CD4-positive, alpha-beta T cell (primary cell): ENCODE measurements at regions not wholly inside any gene's neighbourhood (a gene's known extent, or its start where the extent isn't known, plus 50 kb on each side); places are given as distances from the start of the nearest gene placed in this dataset.

Experiments used
- ATAC-seq: fragments of 200-7000 bp; cut with Tn5 transposase; one replicate; pipeline ENCODE4 v1.10.0; 2022; ENCODE audit warnings: mild to moderate bottlenecking; ENCODE audit not compliant: poor library complexity
- CTCF ChIA-PET: fragments of 350-600 bp; sonication (Branson Sonifier 250); formaldehyde crosslinking; loops from one replicate; lab custom pipeline; 2021; ENCODE audit warnings: antibody characterized with exemption, inconsistent platforms; lab: Charles Lee
- POLR2A ChIA-PET: fragments of 350-600 bp; sonication (Branson Sonifier 250); formaldehyde crosslinking; loops from one replicate; lab custom pipeline; 2021; ENCODE audit warnings: antibody characterized with exemption, inconsistent platforms; lab: Charles Lee
- DNase-seq, 14 experiments: peaks; one replicate each; pipeline ENCODE4 v3.0.0-alpha.2; 2013 to 2020; ENCODE audit warnings: mixed read lengths in 2 of 14
- H3K27ac ChIP-seq, 2 donors: one replicate each; pipeline versions ENCODE4 v1.5.1 to v1.7.0; 2013; ENCODE audit warnings: low read length in 2 of 2, low read depth in 1 of 2, mild to moderate bottlenecking in 1 of 2
- H3K27me3 ChIP-seq, 2 experiments: 1 replicate in 1 of 2; 2 replicates in 1 of 2; pipeline versions ENCODE4 v1.6.1 to v1.7.0; 2013; ENCODE audit warnings: low read length in 2 of 2, control low read depth in 1 of 2, mild to moderate bottlenecking in 1 of 2, moderate library complexity in 1 of 2; ENCODE audit not compliant: insufficient read depth in 2 of 2, control insufficient read depth in 1 of 2
- H3K36me3 ChIP-seq: one replicate; pipeline ENCODE4 v1.6.1; 2013; ENCODE audit warnings: low read length, control low read depth; ENCODE audit not compliant: insufficient read depth
- H3K4me1 ChIP-seq: one replicate; pipeline ENCODE4 v1.6.1; 2013; ENCODE audit warnings: low read length, control low read depth; ENCODE audit not compliant: insufficient read depth
- H3K4me3 ChIP-seq: one replicate; pipeline ENCODE4 v1.5.1; 2013; ENCODE audit warnings: mild to moderate bottlenecking, low read length, moderate library complexity
- H3K9me3 ChIP-seq, 2 experiments: 1 replicate in 1 of 2; 2 replicates in 1 of 2; pipeline versions ENCODE4 v1.6.1 to v1.7.0; 2013; ENCODE audit warnings: low read length in 2 of 2, mild to moderate bottlenecking in 2 of 2, control low read depth in 1 of 2, moderate library complexity in 1 of 2; ENCODE audit not compliant: control insufficient read depth in 1 of 2, insufficient read depth in 1 of 2
- H3K27ac Mint-ChIP-seq: one replicate; pipeline ENCODE4 v1.8.0; 2020; ENCODE audit warnings: mixed read lengths
- H3K27me3 Mint-ChIP-seq: one replicate; pipeline ENCODE4 v1.8.0; 2021; ENCODE audit warnings: mixed read lengths
- H3K36me3 Mint-ChIP-seq: one replicate; pipeline ENCODE4 v1.8.0; 2021; ENCODE audit warnings: low read depth, mixed read lengths
- H3K4me1 Mint-ChIP-seq: one replicate; pipeline ENCODE4 v1.8.0; 2021; ENCODE audit warnings: low read depth, mixed read lengths
- H3K4me3 Mint-ChIP-seq: one replicate; pipeline ENCODE4 v1.8.0; 2020; ENCODE audit warnings: mild to moderate bottlenecking, mixed read lengths
- H3K9me3 Mint-ChIP-seq: one replicate; pipeline ENCODE4 v1.8.0; 2020; ENCODE audit warnings: mixed read lengths
- CTCF ChIP-seq: fragments of 200-600 bp; IDR thresholded peaks from one replicate; pipeline ENCODE4 v1.8.0; 2022; ENCODE audit warnings: antibody characterized with exemption, mild to moderate bottlenecking
- intact Hi-C, 2 experiments: fragments of 100-400 bp; cut with DNase I in 1 of 2; cut with micrococcal nuclease in 1 of 2; formaldehyde crosslinking; loops; one replicate each; pipeline versions ENCODE4 v1.15.1 to v1.9.0; 2023 to 2025; cut with DNase I, micrococcal nuclease

DNA sequence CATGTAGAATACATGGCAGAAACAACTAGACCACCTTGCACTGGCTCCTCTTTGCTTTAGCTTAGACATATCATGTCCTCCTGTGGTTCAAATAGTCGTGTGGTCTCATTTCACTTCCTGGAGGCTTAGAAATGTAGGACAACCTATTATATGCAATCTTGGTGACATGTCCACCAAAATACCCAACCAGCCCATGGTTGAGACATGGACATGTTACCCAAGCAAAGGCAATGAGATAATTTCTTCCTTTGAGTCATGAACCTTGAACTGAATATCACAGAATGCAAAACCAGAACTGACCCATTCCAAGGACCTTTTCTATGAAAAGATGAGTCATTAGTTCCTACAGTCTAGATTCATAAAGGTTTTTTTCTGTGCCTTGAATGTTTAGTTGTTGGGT, 309.0 kb upstream of the MDFIC2 start:
- ATAC-seq (no peak), DNase-seq (no peak)
- Mint-ChIP-seq H3K4me3 (no peak overlapping the region), H3K36me3 (no peaks in the 10 kb centered on the region), H3K4me1 (no peaks in the 10 kb centered on the region), H3K27ac (no peak overlapping the region), H3K27me3 (peaks cover 36% of the 10 kb centered on the region), H3K9me3 (no peaks in the 10 kb centered on the region)
- POLR2A ChIA-PET = no interaction called here
- H3K27me3 ChIP-seq = peaks cover 5 to 7% of the 10 kb centered on the region in 2 experiments
- no peak for TF ChIP-seq CTCF
- H3K9me3 ChIP-seq = no peaks in the 10 kb centered on the region
- intact Hi-C loops = no loop called here
- H3K4me3 ChIP-seq = no peak overlapping the region
- H3K36me3 ChIP-seq = no peaks in the 10 kb centered on the region
- CTCF ChIA-PET = no interaction called here
- no peak overlapping the region for H3K27ac ChIP-seq
- no peaks in the 10 kb centered on the region for H3K4me1 ChIP-seq

- DNase-seq = no peak
- Histone ChIP-seq H3K27ac (no peak overlapping the region), H3K36me3 (no peaks in the 10 kb centered on the region), H3K27me3 (peaks cover 5 to 7% of the 10 kb centered on the region in 2 experiments), H3K9me3 (no peaks in the 10 kb centered on the region), H3K4me1 (no peaks in the 10 kb centered on the region), H3K4me3 (no peak overlapping the region)
- CTCF ChIA-PET = interaction anchor here (0.6 kb wide), 1 partner anchor 247 kb away, joined by 3 read pairs; no protein-coding TSS in a partner anchor
- Mint-ChIP-seq H3K27me3 (peaks cover 36% of the 10 kb centered on the region), H3K9me3 (no peaks in the 10 kb centered on the region), H3K4me3 (no peak overlapping the region), H3K36me3 (no peaks in the 10 kb centered on the region), H3K4me1 (no peaks in the 10 kb centered on the region), H3K27ac (no peak overlapping the region)
- ATAC-seq = no peak
- POLR2A ChIA-PET = no interaction called here
- TF ChIP-seq CTCF = no peak
- intact Hi-C loops = no loop called here
Measured at GRCh38 chr3:70620956-70621355, 308.5 kb upstream of the MDFIC2 start.

DNA sequence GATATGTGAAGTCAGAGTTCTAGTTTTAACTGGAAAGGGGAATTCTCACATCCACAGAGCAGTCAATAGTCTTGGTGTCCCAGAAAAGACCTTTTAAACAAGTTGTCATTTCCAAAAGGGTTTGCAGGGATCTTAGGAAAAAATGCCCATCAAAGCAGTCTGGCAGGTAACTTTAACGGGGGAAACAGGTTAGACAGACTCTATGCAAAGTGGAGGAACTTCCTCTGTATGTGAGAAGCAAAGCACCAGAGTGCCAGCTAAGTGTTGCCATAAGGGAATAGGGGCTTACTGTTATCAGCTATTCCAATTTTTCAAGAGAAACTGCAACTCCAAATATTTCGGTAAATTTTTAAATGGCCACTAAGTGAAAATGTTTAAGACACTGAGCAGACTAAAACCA, 307.9 kb upstream of the MDFIC2 start:
- Histone ChIP-seq H3K4me1 (no peaks in the 10 kb centered on the region), H3K36me3 (no peaks in the 10 kb centered on the region), H3K4me3 (no peak overlapping the region), H3K9me3 (no peaks in the 10 kb centered on the region), H3K27me3 (peaks cover 5 to 7% of the 10 kb centered on the region in 2 experiments), H3K27ac (no peak overlapping the region)
- no peak overlapping the region for H3K27ac Mint-ChIP-seq
- H3K4me3 Mint-ChIP-seq = no peak overlapping the region
- intact Hi-C loops = no loop called here
- POLR2A ChIA-PET = no interaction called here
- no peaks in the 10 kb centered on the region for H3K9me3 Mint-ChIP-seq
- TF ChIP-seq CTCF = no peak
- no peaks in the 10 kb centered on the region for H3K4me1 Mint-ChIP-seq
- ATAC-seq = no peak
- peaks cover 34% of the 10 kb centered on the region for H3K27me3 Mint-ChIP-seq
- CTCF ChIA-PET = interaction anchor here (0.6 kb wide), 1 partner anchor 247 kb away, joined by 3 read pairs; no protein-coding TSS in a partner anchor
- no peaks in the 10 kb centered on the region for H3K36me3 Mint-ChIP-seq
- DNase-seq = no peak
